Stimulated activated CD4-positive, alpha-beta T cell treated with anti-CD3 and anti-CD28 coated beads, Interleukin-4, amount 100 ng/mL, for 4 hours (primary cell): ENCODE measurements at regions not wholly inside any gene's neighbourhood (a gene's known extent, or its start where the extent isn't known, plus 50 kb on each side); places are given as distances from the start of the nearest gene placed in this dataset.
"Not testable (repeated sequence)": the region's sequence is repeated elsewhere in the genome, so short reads cannot be mapped to it uniquely, and the experiment has no call there.

Source experiments
- DNase-seq, 2 experiments: peaks; one replicate each; pipeline ENCODE4 v3.0.0-alpha.2; 2020

- no peak for DNase-seq
These were observed 50.2 kb upstream of the CPNE4 start for GRCh38 chr3:132084982-132085381.

GRCh38 chr3:132087356-132087755 is 52.5 kb upstream of the CPNE4 start:
- DNase-seq, result no peak

GRCh38 chr3:132088291-132088690 is 53.5 kb upstream of the CPNE4 start:
- DNase-seq, result no peak

- no peak for DNase-seq
These were observed 56.1 kb upstream of the CPNE4 start for GRCh38 chr3:132090921-132091320.

GRCh38 chr3:132116601-132117000 is 81.8 kb upstream of the CPNE4 start:
- no peak for DNase-seq

- DNase-seq, result no peak
These were observed 82.8 kb upstream of the CPNE4 start for GRCh38 chr3:132117642-132118041.

- no peak for DNase-seq
These were observed 84.7 kb upstream of the CPNE4 start for GRCh38 chr3:132119531-132119930.

- no peak for DNase-seq
These were observed 89.3 kb upstream of the CPNE4 start for GRCh38 chr3:132124096-132124495.

GRCh38 chr3:132124651-132125284 is 90.0 kb upstream of the CPNE4 start:
- DNase-seq, result no peak

- DNase-seq, result no peak
These were observed 99.8 kb upstream of the CPNE4 start for GRCh38 chr3:132134611-132135010.

GRCh38 chr3:132135628-132136333 is 101.0 kb upstream of the CPNE4 start:
- DNase-seq, result no peak

- DNase-seq, result no peak
These were observed 101.5 kb upstream of the CPNE4 start for GRCh38 chr3:132136334-132136716.

- not testable (repeated sequence) for DNase-seq
These were observed 102.1 kb upstream of the CPNE4 start for GRCh38 chr3:132136902-132137301.

GRCh38 chr3:132145833-132146232 is 111.0 kb upstream of the CPNE4 start:
- no peak for DNase-seq

- DNase-seq, result no peak
These were observed 119.8 kb upstream of the CPNE4 start for GRCh38 chr3:132154619-132155018.

GRCh38 chr3:132159145-132159544 is 124.3 kb upstream of the CPNE4 start:
- no peak for DNase-seq

GRCh38 chr3:132160198-132160597 is 125.4 kb upstream of the CPNE4 start:
- no peak for DNase-seq

GRCh38 chr3:132161608-132162007 is 126.8 kb upstream of the CPNE4 start:
- no peak for DNase-seq

GRCh38 chr3:132164469-132165092 is 129.8 kb upstream of the CPNE4 start:
- no peak for DNase-seq

- no peak for DNase-seq
These were observed 133.1 kb upstream of the CPNE4 start for GRCh38 chr3:132167870-132168269.

- no peak for DNase-seq
These were observed 139.7 kb upstream of the CPNE4 start for GRCh38 chr3:132174500-132174899.

GRCh38 chr3:132180337-132180791 is 136.8 kb upstream of the ACP3 start:
- DNase-seq, result no peak

GRCh38 chr3:132183811-132184210 is 133.4 kb upstream of the ACP3 start:
- no peak for DNase-seq

GRCh38 chr3:132187746-132188145 is 129.5 kb upstream of the ACP3 start:
- no peak for DNase-seq
